ENCODE measurements at regions not wholly inside any gene's neighbourhood (a gene's known extent, or its start where the extent isn't known, plus 50 kb on each side); places are given as distances from the start of the nearest gene placed in this dataset.

GRCh38 chr9:106575823-106576222 is 287.1 kb upstream of the ZNF462 start:
- no peak for TF ChIP-seq POLR2A (IDR thresholded peaks at IDR 0.05)
- no peak for TF ChIP-seq CTCF (IDR thresholded peaks at IDR 0.05)
- no peak for TF ChIP-seq EP300 (IDR thresholded peaks at IDR 0.05)
- peak overlapping the region in 2 of 4 donors; percentile 68 to 84 for H3K27ac ChIP-seq
- H3K27me3 ChIP-seq: no peaks in the 10 kb centered on the region
- no peak overlapping the region for H3K4me3 ChIP-seq
- H3K9me3 ChIP-seq: peaks cover 0 to 34% (median 0%) of the 10 kb centered on the region in 4 donors
- WGBS, 2 donors: 24 to 31% methylated on average over 5 of the region's 5 CpGs
- DNase-seq (ENCODE audit: low spot score in 2 of 2): no peak
- H3K4me1 ChIP-seq: peaks cover 0 to 4% (median 0%) of the 10 kb centered on the region in 4 donors
- no peaks in the 10 kb centered on the region for H3K36me3 ChIP-seq

GRCh38 chr9:106576232-106576760 is 286.7 kb upstream of the ZNF462 start:
- Histone ChIP-seq H3K27me3 (no peaks in the 10 kb centered on the region), H3K4me3 (no peak overlapping the region), H3K9me3 (peaks cover 0 to 29% (median 0%) of the 10 kb centered on the region in 4 donors), H3K27ac (peak overlapping the region in 2 of 4 donors; percentile 68 to 84), H3K36me3 (no peaks in the 10 kb centered on the region), H3K4me1 (peaks cover 0 to 4% (median 0%) of the 10 kb centered on the region in 4 donors)
- TF ChIP-seq CTCF (IDR thresholded peaks at IDR 0.05): no peak
- DNase-seq (ENCODE audit: low spot score in 2 of 2): no peak
- WGBS, 2 donors: 38% methylated on average over 7 of the region's 7 CpGs

- H3K27ac ChIP-seq: no peak overlapping the region
- H3K4me3 ChIP-seq: no peak overlapping the region
- DNase-seq (ENCODE audit: low spot score in 2 of 2): no peak
- no peaks in the 10 kb centered on the region for H3K36me3 ChIP-seq
- H3K27me3 ChIP-seq: no peaks in the 10 kb centered on the region
- peaks cover 0 to 21% (median 0%) of the 10 kb centered on the region in 4 donors for H3K9me3 ChIP-seq
- H3K4me1 ChIP-seq: peaks cover 0 to 4% (median 0%) of the 10 kb centered on the region in 4 donors
- TF ChIP-seq EP300 (IDR thresholded peaks at IDR 0.05) (no peak), CTCF (IDR thresholded peaks at IDR 0.05) (no peak), POLR2A (IDR thresholded peaks at IDR 0.05) (no peak)
Observed at GRCh38 chr9:106577121-106577520, 285.8 kb upstream of the ZNF462 start.

GRCh38 chr9:106580546-106580945 is 282.4 kb upstream of the ZNF462 start:
- no peak for DNase-seq (ENCODE audit: low spot score in 2 of 2)
- Histone ChIP-seq H3K4me1 (peaks cover 0 to 4% (median 0%) of the 10 kb centered on the region in 4 donors), H3K27me3 (no peaks in the 10 kb centered on the region), H3K27ac (no peak overlapping the region), H3K36me3 (no peaks in the 10 kb centered on the region), H3K9me3 (peaks cover 0 to 20% (median 0%) of the 10 kb centered on the region in 4 donors), H3K4me3 (no peak overlapping the region)
- WGBS, 2 donors: 67 to 69% methylated on average over 1 of the region's 1 CpG
- no peak for TF ChIP-seq CTCF (IDR thresholded peaks at IDR 0.05)
- no peak for TF ChIP-seq EP300 (IDR thresholded peaks at IDR 0.05)
- no peak for TF ChIP-seq POLR2A (IDR thresholded peaks at IDR 0.05)

- no peaks in the 10 kb centered on the region for H3K27me3 ChIP-seq
- TF ChIP-seq CTCF (IDR thresholded peaks at IDR 0.05): no peak
- no peak for TF ChIP-seq EP300 (IDR thresholded peaks at IDR 0.05)
- TF ChIP-seq POLR2A (IDR thresholded peaks at IDR 0.05): no peak
- DNase-seq (ENCODE audit: low spot score in 2 of 2): no peak
- H3K4me3 ChIP-seq: no peak overlapping the region
- peaks cover 0 to 20% (median 0%) of the 10 kb centered on the region in 4 donors for H3K9me3 ChIP-seq
- WGBS, 2 donors: 90 to 91% methylated on average over 6 of the region's 6 CpGs
- no peaks in the 10 kb centered on the region for H3K36me3 ChIP-seq
- H3K27ac ChIP-seq: no peak overlapping the region
- no peaks in the 10 kb centered on the region for H3K4me1 ChIP-seq
Observed at GRCh38 chr9:106581973-106582372, 281.0 kb upstream of the ZNF462 start.
